ENCODE measurements at regions not wholly inside any gene's neighbourhood (a gene's known extent, or its start where the extent isn't known, plus 50 kb on each side); places are given as distances from the start of the nearest gene placed in this dataset.
"Not testable (repeated sequence)": the region's sequence is repeated elsewhere in the genome, so short reads cannot be mapped to it uniquely, and the experiment has no call there.

GRCh38 chr6:44005507-44005903 is 121.7 kb downstream of the MRPL14 start:
- Mint-ChIP-seq H3K27ac (no peak overlapping the region), H3K27me3 (ENCODE audit: low read depth) (peaks cover 24% of the 10 kb centered on the region), H3K4me1 (ENCODE audit: low read depth) (peaks cover 18% of the 10 kb centered on the region), H3K9me3 (ENCODE audit: insufficient read depth) (no peaks in the 10 kb centered on the region), H3K4me3 (no peak overlapping the region), H3K36me3 (ENCODE audit: low read depth) (no peaks in the 10 kb centered on the region)
- no peak for ATAC-seq
- CTCF ChIA-PET: interaction anchor here (1.6 kb wide), 2 partner anchors 14 to 236 kb away, joined by 3 to 4 read pairs; partner anchors contain the start of gene VEGFA
- DNase-seq: no peak
- POLR2A ChIA-PET: no interaction called here

- ChIA-PET CTCF (interaction anchor here (1.0 to 1.6 kb wide), 3 partner anchors 9 to 235 kb away, joined by 3 to 4 read pairs (median 3); partner anchors contain the start of gene VEGFA), POLR2A (interaction anchor here (0.5 kb wide), 1 partner anchor 413 kb away, joined by 3 read pairs; no protein-coding TSS in a partner anchor)
- peak; percentile 32 for DNase-seq
- no peak for ATAC-seq
- Mint-ChIP-seq H3K36me3 (ENCODE audit: low read depth) (no peaks in the 10 kb centered on the region), H3K27me3 (ENCODE audit: low read depth) (peaks cover 24% of the 10 kb centered on the region), H3K4me3 (no peak overlapping the region), H3K4me1 (ENCODE audit: low read depth) (peaks cover 23% of the 10 kb centered on the region), H3K9me3 (ENCODE audit: insufficient read depth) (no peaks in the 10 kb centered on the region), H3K27ac (no peak overlapping the region)
Measured at GRCh38 chr6:44004625-44005506, 122.4 kb downstream of the MRPL14 start.

GRCh38 chr6:44004136-44004535 is 123.1 kb downstream of the MRPL14 start:
- H3K27ac Mint-ChIP-seq: no peak overlapping the region
- H3K27me3 Mint-ChIP-seq (ENCODE audit: low read depth): peaks cover 23% of the 10 kb centered on the region
- H3K36me3 Mint-ChIP-seq (ENCODE audit: low read depth): no peaks in the 10 kb centered on the region
- ATAC-seq: no peak
- peaks cover 25% of the 10 kb centered on the region for H3K4me1 Mint-ChIP-seq (ENCODE audit: low read depth)
- POLR2A ChIA-PET: interaction anchor here (0.5 kb wide), 1 partner anchor 413 kb away, joined by 3 read pairs; no protein-coding TSS in a partner anchor
- CTCF ChIA-PET: interaction anchor here (1.0 to 1.6 kb wide), 3 partner anchors 8 to 16 kb away, joined by 3 read pairs; no protein-coding TSS in a partner anchor
- no peaks in the 10 kb centered on the region for H3K9me3 Mint-ChIP-seq (ENCODE audit: insufficient read depth)
- no peak for DNase-seq
- H3K4me3 Mint-ChIP-seq: no peak overlapping the region

GRCh38 chr6:44003345-44004061 is 123.7 kb downstream of the MRPL14 start:
- H3K4me1 Mint-ChIP-seq (ENCODE audit: low read depth): peaks cover 28% of the 10 kb centered on the region
- no peak overlapping the region for H3K4me3 Mint-ChIP-seq
- ChIA-PET CTCF (interaction anchor here (1.1 kb wide), 1 partner anchor 17 kb away, joined by 3 read pairs; no protein-coding TSS in a partner anchor), POLR2A (no interaction called here)
- no peak overlapping the region for H3K27ac Mint-ChIP-seq
- no peaks in the 10 kb centered on the region for H3K36me3 Mint-ChIP-seq (ENCODE audit: low read depth)
- ATAC-seq (no peak), DNase-seq (no peak)
- H3K27me3 Mint-ChIP-seq (ENCODE audit: low read depth): peaks cover 20% of the 10 kb centered on the region
- no peaks in the 10 kb centered on the region for H3K9me3 Mint-ChIP-seq (ENCODE audit: insufficient read depth)

GRCh38 chr6:44002593-44003344 is 124.5 kb downstream of the MRPL14 start:
- H3K27me3 Mint-ChIP-seq (ENCODE audit: low read depth): peaks cover 20% of the 10 kb centered on the region
- ATAC-seq (peak; percentile 65), DNase-seq (peak; percentile 62)
- peak overlapping the region; percentile 53 for H3K4me3 Mint-ChIP-seq
- POLR2A ChIA-PET: no interaction called here
- H3K27ac Mint-ChIP-seq: no peak overlapping the region
- CTCF ChIA-PET: interaction anchor here (0.6 to 1.1 kb wide), 2 partner anchors 9 to 18 kb away, joined by 3 read pairs; no protein-coding TSS in a partner anchor
- no peaks in the 10 kb centered on the region for H3K9me3 Mint-ChIP-seq (ENCODE audit: insufficient read depth)
- peaks cover 28% of the 10 kb centered on the region for H3K4me1 Mint-ChIP-seq (ENCODE audit: low read depth)
- no peaks in the 10 kb centered on the region for H3K36me3 Mint-ChIP-seq (ENCODE audit: low read depth)

- ChIA-PET POLR2A (no interaction called here), CTCF (interaction anchor here (0.6 to 1.4 kb wide), 2 partner anchors 10 to 16 kb away, joined by 3 read pairs; no protein-coding TSS in a partner anchor)
- DNase-seq: no peak
- H3K36me3 Mint-ChIP-seq (ENCODE audit: low read depth): no peaks in the 10 kb centered on the region
- H3K4me3 Mint-ChIP-seq: peak overlapping the region; percentile 53
- H3K27me3 Mint-ChIP-seq (ENCODE audit: low read depth): peaks cover 20% of the 10 kb centered on the region
- peaks cover 28% of the 10 kb centered on the region for H3K4me1 Mint-ChIP-seq (ENCODE audit: low read depth)
- ATAC-seq: no peak
- H3K27ac Mint-ChIP-seq: no peak overlapping the region
- H3K9me3 Mint-ChIP-seq (ENCODE audit: insufficient read depth): no peaks in the 10 kb centered on the region
Measured at GRCh38 chr6:44002067-44002592, 125.1 kb downstream of the MRPL14 start.

- POLR2A ChIA-PET: no interaction called here
- no peaks in the 10 kb centered on the region for H3K36me3 Mint-ChIP-seq (ENCODE audit: low read depth)
- H3K27ac Mint-ChIP-seq: no peak overlapping the region
- CTCF ChIA-PET: interaction anchor here (0.8 to 1.4 kb wide), 6 partner anchors 10 to 232 kb away, joined by 3 to 5 read pairs (median 4); partner anchors contain the start of gene VEGFA
- no peaks in the 10 kb centered on the region for H3K9me3 Mint-ChIP-seq (ENCODE audit: insufficient read depth)
- peak overlapping the region; percentile 61 for H3K4me3 Mint-ChIP-seq
- peak; percentile 29 for DNase-seq
- H3K4me1 Mint-ChIP-seq (ENCODE audit: low read depth): peaks cover 28% of the 10 kb centered on the region
- no peak for ATAC-seq
- peaks cover 20% of the 10 kb centered on the region for H3K27me3 Mint-ChIP-seq (ENCODE audit: low read depth)
Measured at GRCh38 chr6:44001318-44002066, 125.8 kb downstream of the MRPL14 start.

GRCh38 chr6:44000164-44000842 is 126.9 kb downstream of the MRPL14 start:
- Mint-ChIP-seq H3K36me3 (ENCODE audit: low read depth) (no peaks in the 10 kb centered on the region), H3K4me1 (ENCODE audit: low read depth) (peaks cover 28% of the 10 kb centered on the region), H3K4me3 (peak overlapping the region; percentile 61), H3K27ac (peak overlapping the region; percentile 84), H3K27me3 (ENCODE audit: low read depth) (peaks cover 18% of the 10 kb centered on the region), H3K9me3 (ENCODE audit: insufficient read depth) (no peaks in the 10 kb centered on the region)
- DNase-seq (peak; percentile 62), ATAC-seq (peak; percentile 32)
- ChIA-PET CTCF (interaction anchor here (0.8 to 1.4 kb wide), 8 partner anchors 12 to 231 kb away, joined by 3 to 5 read pairs (median 3); partner anchors contain the start of gene VEGFA), POLR2A (interaction anchor here (1.0 kb wide), 1 partner anchor 167 kb away, joined by 3 read pairs; no protein-coding TSS in a partner anchor)

- Mint-ChIP-seq H3K4me1 (ENCODE audit: low read depth) (peaks cover 28% of the 10 kb centered on the region), H3K27me3 (ENCODE audit: low read depth) (peaks cover 14% of the 10 kb centered on the region), H3K36me3 (ENCODE audit: low read depth) (no peaks in the 10 kb centered on the region), H3K4me3 (no peak overlapping the region), H3K9me3 (ENCODE audit: insufficient read depth) (no peaks in the 10 kb centered on the region), H3K27ac (no peak overlapping the region)
- ChIA-PET POLR2A (no interaction called here), CTCF (interaction anchor here (1.4 kb wide), 1 partner anchor 223 kb away, joined by 3 read pairs; no protein-coding TSS in a partner anchor)
- DNase-seq: no peak
- ATAC-seq: no peak
Measured at GRCh38 chr6:43999628-44000027, 127.6 kb downstream of the MRPL14 start.

- ATAC-seq; H3K27ac Mint-ChIP-seq; POLR2A ChIA-PET; H3K4me3 Mint-ChIP-seq; H3K36me3 Mint-ChIP-seq (ENCODE audit: low read depth); DNase-seq; H3K27me3 Mint-ChIP-seq (ENCODE audit: low read depth); H3K9me3 Mint-ChIP-seq (ENCODE audit: insufficient read depth): not testable (repeated sequence)
- peaks cover 28% of the 10 kb centered on the region for H3K4me1 Mint-ChIP-seq (ENCODE audit: low read depth)
- CTCF ChIA-PET: interaction anchor here (0.9 kb wide), 1 partner anchor 221 kb away, joined by 3 read pairs; no protein-coding TSS in a partner anchor
Measured at GRCh38 chr6:43998592-43999243, 128.5 kb downstream of the MRPL14 start.

Measured in activated CD8-positive, alpha-beta T cell treated with anti-CD3 and anti-CD28 coated beads, Interleukin-2, amount 10 ng/mL, durations not matched to agents 7 days and 5 days (primary cell).